A549 (cell line): ENCODE measurements at regions not wholly inside any gene's neighbourhood (a gene's known extent, or its start where the extent isn't known, plus 50 kb on each side); places are given as distances from the start of the nearest gene placed in this dataset.

Experiments used
- CEBPB ChIP-seq, 2 experiments: fragments of >200 bp in 1 of 2; sonication (Bioruptor Twin) in 1 of 2; formaldehyde crosslinking in 1 of 2; IDR thresholded peaks; 2 replicates each; pipeline ENCODE4 v1.6.1; 2012 to 2016
- CTCF ChIP-seq: fragments of >200 bp; sonication (Bioruptor Twin); formaldehyde crosslinking; IDR thresholded peaks from 3 replicates; pipeline ENCODE4 v1.5.1; 2016
- E2F6 ChIP-seq: IDR thresholded peaks from 2 replicates; pipeline ENCODE4 v1.6.1; 2012; ENCODE audit warnings: low read depth, borderline replicate concordance
- EP300 ChIP-seq, 2 experiments: fragments of >200 bp; sonication (Bioruptor Twin); formaldehyde crosslinking; IDR thresholded peaks; 2 replicates in 1 of 2; 3 replicates in 1 of 2; pipeline ENCODE4 v1.6.1; 2016 to 2017
- ESRRA ChIP-seq: fragments of 150-350 bp; IDR thresholded peaks from 2 replicates; pipeline ENCODE4 v1.6.1; 2014; ENCODE audit warnings: mild to moderate bottlenecking, low read length, borderline replicate concordance
- HMGXB4 ChIP-seq: fragments of 250-450 bp; sonication (Bioruptor Pico); IDR thresholded peaks from 2 replicates; pipeline ENCODE4 v1.5.0; 2021; ENCODE audit warnings: mild to moderate bottlenecking, moderate library complexity, borderline replicate concordance
- KDM5A ChIP-seq: fragments of 200-600 bp; sonication (generic); IDR thresholded peaks from 2 replicates; pipeline ENCODE4 v1.6.1; 2016; ENCODE audit warnings: antibody characterized with exemption, mild to moderate bottlenecking
- MAFK ChIP-seq: fragments of 450-650 bp; IDR thresholded peaks from 2 replicates; pipeline ENCODE4 v1.6.1; 2014; ENCODE audit not compliant: partially characterized antibody
- PBX3 ChIP-seq: IDR thresholded peaks from 2 replicates; pipeline ENCODE4 v1.6.1; 2012
- POLR2A ChIP-seq: IDR thresholded peaks from 2 replicates; pipeline ENCODE4 v1.6.1; 2012; ENCODE audit warnings: mild to moderate bottlenecking, low read length
- RNF2 ChIP-seq: fragments of 200-600 bp; sonication (generic); IDR thresholded peaks from 2 replicates; pipeline ENCODE4 v1.6.1; 2016; ENCODE audit warnings: low read depth, mild to moderate bottlenecking, antibody characterized with exemption, moderate library complexity, borderline replicate concordance
- SMC3 ChIP-seq: fragments of >200 bp; sonication (Bioruptor Twin); formaldehyde crosslinking; IDR thresholded peaks from 3 replicates; pipeline ENCODE4 v1.6.1; 2018; ENCODE audit warnings: inconsistent platforms

GRCh38 chr4:184574861-184575260, 74.4 kb downstream of the CASP3 start:
- TF ChIP-seq CTCF: no peak
- TF ChIP-seq POLR2A: no peak
- TF ChIP-seq HMGXB4 (CRISPR knock-in tag): no peak
- no peak for TF ChIP-seq CEBPB (IDR thresholded peaks at IDR 0.05)
- TF ChIP-seq KDM5A: no peak
- TF ChIP-seq MAFK: no peak
- TF ChIP-seq EP300 (IDR thresholded peaks at IDR 0.05): no peak
- TF ChIP-seq ESRRA: no peak
- TF ChIP-seq SMC3: no peak
- no peak for TF ChIP-seq RNF2
- no peak for TF ChIP-seq E2F6
- no peak for TF ChIP-seq PBX3
